IMR-90 (cell line): ENCODE measurements at regions not wholly inside any gene's neighbourhood (a gene's known extent, or its start where the extent isn't known, plus 50 kb on each side); places are given as distances from the start of the nearest gene placed in this dataset.

Experiments used
- MXI1 ChIP-seq: IDR thresholded peaks from 2 replicates; pipeline ENCODE4 v1.6.1; 2012; ENCODE audit warnings: low read depth, mild to moderate bottlenecking, low read length, moderate library complexity, borderline replicate concordance
- NFE2L2 ChIP-seq: fragments of 150-350 bp; IDR thresholded peaks from 2 replicates; pipeline ENCODE4 v1.6.1; 2016; ENCODE audit warnings: low read depth, mild to moderate bottlenecking, low read length
- POLR2A ChIP-seq: IDR thresholded peaks from 2 replicates; pipeline ENCODE4 v1.6.1; 2012; ENCODE audit warnings: mild to moderate bottlenecking, low read depth, low read length

DNA sequence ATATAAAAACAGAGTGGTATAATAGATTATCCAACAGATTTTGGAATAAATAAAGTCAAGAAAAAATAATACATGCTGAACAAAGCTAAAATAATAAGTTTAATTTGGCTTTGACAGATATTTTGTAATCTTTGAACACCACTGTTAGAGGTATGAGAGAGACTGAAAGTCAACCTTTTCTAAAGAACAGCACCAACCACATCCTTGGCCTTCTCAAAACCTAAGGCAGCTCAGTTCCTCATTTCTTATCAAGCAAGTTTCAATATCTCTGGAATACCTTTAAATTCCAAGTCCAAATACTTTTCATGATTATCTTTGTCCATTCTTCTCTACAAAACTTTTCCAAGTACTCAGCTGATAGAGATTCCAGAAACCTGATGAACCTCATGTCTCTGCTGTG lies 1603.8 kb downstream of the CDH8 start:
- TF ChIP-seq NFE2L2 (no peak), MXI1 (no peak), POLR2A (no peak)
